ENCODE measurements at regions not wholly inside any gene's neighbourhood (a gene's known extent, or its start where the extent isn't known, plus 50 kb on each side); places are given as distances from the start of the nearest gene placed in this dataset.

DNA sequence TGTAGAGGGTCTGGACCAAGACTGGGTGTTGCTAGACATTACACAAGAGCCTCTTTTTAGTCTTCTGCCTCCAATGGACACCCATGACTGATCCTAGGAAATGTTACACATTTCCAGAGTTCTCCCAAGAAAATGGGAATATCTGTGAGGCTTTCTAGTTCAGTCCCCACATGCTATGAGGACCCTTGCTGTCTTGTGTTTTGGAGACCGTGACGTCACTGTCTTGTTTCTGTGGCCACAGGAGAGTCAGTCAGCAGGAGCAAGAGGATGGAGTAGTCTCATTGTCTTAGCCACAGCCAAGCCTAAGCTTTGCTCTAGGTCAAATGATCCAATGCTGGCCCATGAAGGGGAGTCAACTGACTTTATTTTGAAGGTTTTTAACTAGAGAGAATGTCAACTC, 820.1 kb upstream of the RBFOX1 start:
- DNase-seq (ENCODE audit: low read depth): no peak
- H3K4me3 ChIP-seq (ENCODE audit: low read length): no peak overlapping the region
- TF ChIP-seq, protein P1, sequence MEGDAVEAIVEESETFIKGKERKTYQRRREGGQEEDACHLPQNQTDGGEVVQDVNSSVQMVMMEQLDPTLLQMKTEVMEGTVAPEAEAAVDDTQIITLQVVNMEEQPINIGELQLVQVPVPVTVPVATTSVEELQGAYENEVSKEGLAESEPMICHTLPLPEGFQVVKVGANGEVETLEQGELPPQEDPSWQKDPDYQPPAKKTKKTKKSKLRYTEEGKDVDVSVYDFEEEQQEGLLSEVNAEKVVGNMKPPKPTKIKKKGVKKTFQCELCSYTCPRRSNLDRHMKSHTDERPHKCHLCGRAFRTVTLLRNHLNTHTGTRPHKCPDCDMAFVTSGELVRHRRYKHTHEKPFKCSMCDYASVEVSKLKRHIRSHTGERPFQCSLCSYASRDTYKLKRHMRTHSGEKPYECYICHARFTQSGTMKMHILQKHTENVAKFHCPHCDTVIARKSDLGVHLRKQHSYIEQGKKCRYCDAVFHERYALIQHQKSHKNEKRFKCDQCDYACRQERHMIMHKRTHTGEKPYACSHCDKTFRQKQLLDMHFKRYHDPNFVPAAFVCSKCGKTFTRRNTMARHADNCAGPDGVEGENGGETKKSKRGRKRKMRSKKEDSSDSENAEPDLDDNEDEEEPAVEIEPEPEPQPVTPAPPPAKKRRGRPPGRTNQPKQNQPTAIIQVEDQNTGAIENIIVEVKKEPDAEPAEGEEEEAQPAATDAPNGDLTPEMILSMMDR (conservative IDR thresholded peaks at IDR 0.05; ENCODE audit: low read depth, low read length): no peak

DNA sequence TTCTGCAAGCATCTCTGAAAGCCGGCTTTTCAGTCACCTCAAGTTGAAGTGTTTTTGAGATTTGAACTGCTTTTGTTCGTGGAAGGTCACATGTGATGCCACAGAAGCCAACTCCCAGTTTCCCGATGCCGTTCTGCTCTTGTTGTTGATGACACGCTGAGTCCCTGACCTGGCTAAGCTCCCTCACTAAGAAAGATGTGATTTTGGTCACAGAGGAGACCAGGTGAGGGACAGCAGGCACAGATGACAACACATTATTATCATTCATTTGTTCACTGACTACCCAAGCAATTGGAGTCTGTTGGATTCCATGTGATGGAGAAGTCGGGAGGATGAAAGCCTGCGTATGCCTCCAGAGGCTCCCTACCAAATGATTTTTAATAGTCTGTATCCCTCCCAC, 822.4 kb upstream of the RBFOX1 start:
- no peak overlapping the region for H3K4me3 ChIP-seq (ENCODE audit: low read length)
- TF ChIP-seq, protein P1 (conservative IDR thresholded peaks at IDR 0.05; ENCODE audit: low read depth, low read length): no peak
- no peak for DNase-seq (ENCODE audit: low read depth)

DNA sequence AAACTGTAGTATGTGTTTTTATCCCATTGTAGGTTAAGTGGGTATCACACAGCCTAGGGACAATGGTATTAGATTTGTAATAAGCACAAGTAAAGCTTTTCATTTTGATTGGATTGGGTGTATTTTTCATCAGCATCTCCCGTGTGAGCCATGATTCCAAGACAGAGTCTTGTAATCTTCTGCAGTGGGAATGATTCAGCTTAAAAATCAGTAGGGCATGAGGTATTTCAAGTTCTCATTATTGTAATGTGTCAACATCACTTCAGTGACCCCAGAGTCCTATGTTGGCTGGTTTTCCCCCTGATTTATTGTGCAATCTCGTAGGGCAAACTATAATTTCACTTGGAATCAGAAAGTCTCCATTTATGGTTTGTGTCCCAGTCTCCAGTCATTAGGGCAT, 833.2 kb upstream of the RBFOX1 start:
- TF ChIP-seq, protein P1 (conservative IDR thresholded peaks at IDR 0.05; ENCODE audit: low read depth, low read length): no peak
- DNase-seq (ENCODE audit: low read depth): no peak
- H3K4me3 ChIP-seq (ENCODE audit: low read length): no peak overlapping the region

DNA sequence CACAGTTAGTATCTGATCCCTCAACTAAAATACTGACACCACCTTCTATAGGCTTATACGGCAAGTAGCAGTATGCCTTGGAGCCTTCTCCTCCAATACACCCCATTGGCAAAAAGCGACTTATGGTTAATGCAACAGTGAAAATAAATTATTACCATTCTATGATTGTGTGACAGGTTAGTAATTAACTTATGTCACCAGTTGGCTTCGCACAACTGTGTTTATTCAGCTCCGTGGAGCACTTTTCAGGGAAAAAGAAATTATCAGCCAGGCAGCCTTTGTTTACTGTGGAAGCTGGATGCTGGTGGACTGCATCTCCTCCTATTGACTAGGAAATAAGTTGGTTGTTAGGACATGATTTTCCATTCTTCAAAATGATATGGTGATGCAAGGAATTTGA, 833.8 kb upstream of the RBFOX1 start:
- no peak overlapping the region for H3K4me3 ChIP-seq (ENCODE audit: low read length)
- TF ChIP-seq, protein P1 (conservative IDR thresholded peaks at IDR 0.05; ENCODE audit: low read depth, low read length): no peak
- no peak for DNase-seq (ENCODE audit: low read depth)

DNA sequence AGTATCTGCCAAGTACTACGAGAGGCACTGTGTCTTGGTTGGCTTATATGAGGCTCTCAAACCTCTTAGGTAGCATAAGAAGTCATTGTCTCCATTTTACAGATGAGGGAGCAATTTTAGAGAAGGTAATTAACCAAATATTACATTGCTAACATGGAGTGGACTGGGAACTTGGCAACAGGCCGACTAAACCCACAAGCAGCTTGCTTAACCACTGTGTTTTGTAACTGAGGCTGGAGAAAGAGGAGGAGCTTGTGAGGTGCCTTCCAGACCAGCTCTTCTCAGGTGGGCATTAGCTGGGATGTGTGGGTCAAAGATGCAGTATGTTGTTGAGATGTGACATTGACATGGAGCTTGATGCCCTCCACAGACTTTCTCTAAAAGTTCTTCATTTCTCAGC, 835.6 kb upstream of the RBFOX1 start:
- DNase-seq (ENCODE audit: low read depth): no peak
- TF ChIP-seq, protein P1 (conservative IDR thresholded peaks at IDR 0.05; ENCODE audit: low read depth, low read length): no peak
- H3K4me3 ChIP-seq (ENCODE audit: low read length): no peak overlapping the region

DNA sequence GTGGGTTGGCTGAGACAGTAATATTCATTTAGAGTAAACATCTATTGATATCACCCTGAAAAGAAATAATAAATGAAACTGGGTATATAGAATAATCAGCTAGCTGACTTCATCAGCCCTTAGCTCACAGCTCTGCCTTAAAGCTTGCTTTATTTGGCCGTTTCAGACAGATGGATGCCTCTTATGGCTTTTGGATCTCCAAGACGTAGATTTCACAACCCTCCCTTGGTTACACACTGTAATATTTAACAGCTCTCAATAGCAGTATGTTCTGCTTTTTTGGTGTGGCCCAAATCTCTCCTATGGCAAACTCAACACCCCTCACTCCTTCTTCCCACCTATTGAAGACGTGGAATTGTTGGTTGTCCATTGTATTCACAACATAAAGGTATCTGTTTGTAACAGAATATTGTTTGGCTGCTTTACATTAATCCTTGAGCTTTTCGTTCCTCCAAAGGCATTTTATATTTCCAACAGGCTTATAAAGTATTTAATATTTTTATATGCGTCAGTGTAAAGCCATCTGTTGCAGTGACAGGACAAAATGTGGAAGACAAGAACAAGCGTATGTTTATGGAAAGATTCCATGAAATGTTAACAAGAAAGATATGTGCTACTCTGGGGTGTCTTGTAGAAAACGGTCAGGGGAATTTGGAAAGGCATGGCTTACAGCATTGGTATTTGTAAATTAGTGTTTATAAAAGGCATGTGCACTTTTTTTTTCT, 837.0 kb upstream of the RBFOX1 start:
- no peak for DNase-seq (ENCODE audit: low read depth)
- H3K4me3 ChIP-seq (ENCODE audit: low read length): no peak overlapping the region
- TF ChIP-seq, protein P1 (conservative IDR thresholded peaks at IDR 0.05; ENCODE audit: low read depth, low read length): no peak

DNA sequence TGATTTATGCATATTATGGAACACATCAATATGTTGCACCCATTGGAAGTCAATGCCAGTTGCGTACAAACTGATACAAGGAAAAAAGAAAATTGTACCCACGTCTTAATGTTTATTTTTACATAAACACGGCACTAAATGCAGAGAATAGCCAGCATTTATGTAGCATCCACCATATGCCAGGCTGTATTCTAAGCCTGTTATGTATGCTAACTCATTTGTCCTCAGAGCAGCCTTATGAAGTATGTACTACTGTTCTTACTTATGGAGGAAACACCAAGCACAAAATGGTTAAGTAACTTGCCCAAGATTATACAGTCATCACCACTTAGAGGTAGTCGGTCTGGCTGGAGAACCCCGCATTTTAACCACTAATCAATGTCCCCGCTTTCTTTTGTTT, 837.9 kb upstream of the RBFOX1 start:
- TF ChIP-seq, protein P1 (conservative IDR thresholded peaks at IDR 0.05; ENCODE audit: low read depth, low read length): no peak
- no peak overlapping the region for H3K4me3 ChIP-seq (ENCODE audit: low read length)
- DNase-seq (ENCODE audit: low read depth): no peak
